HG02798 (cell line): ENCODE measurements at regions not wholly inside any gene's neighbourhood (a gene's known extent, or its start where the extent isn't known, plus 50 kb on each side); places are given as distances from the start of the nearest gene placed in this dataset.

ENCODE experiments used
- ATAC-seq: cut with Tn5 transposase; IDR thresholded peaks from one replicate; pipeline ENCODE4 v1.9.1; 2021; ENCODE audit warnings: mild to moderate bottlenecking; ENCODE audit not compliant: unreplicated experiment, poor library complexity

DNA sequence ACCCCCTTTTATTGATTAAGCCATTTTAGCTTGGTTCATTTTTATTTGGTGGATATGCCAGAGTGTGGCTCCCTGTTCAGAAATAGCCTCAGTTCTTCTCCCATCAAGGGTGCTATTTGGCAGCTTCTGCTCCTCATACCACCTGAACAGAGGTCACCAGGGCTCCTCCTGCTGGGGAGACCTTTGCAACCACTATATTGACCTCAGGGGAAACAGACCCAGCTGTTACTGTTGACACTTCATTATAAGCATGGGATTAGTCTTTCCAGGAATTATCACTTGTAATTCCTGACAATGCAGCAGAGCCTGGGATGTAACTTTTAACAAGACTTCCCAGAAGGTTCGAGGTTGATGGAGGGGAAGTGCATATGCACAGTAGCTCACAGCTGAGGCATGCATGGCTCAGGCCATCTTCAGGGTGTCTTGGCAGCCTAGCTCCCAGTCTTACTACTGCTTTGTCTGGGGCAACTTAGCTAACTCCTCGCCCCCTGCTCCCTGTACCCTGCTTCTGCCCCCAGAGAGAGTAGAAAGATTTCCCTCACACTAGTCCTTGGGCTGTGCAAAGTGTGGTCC, 239.4 kb upstream of the SPRED2 start:
- ATAC-seq = no peak

DNA sequence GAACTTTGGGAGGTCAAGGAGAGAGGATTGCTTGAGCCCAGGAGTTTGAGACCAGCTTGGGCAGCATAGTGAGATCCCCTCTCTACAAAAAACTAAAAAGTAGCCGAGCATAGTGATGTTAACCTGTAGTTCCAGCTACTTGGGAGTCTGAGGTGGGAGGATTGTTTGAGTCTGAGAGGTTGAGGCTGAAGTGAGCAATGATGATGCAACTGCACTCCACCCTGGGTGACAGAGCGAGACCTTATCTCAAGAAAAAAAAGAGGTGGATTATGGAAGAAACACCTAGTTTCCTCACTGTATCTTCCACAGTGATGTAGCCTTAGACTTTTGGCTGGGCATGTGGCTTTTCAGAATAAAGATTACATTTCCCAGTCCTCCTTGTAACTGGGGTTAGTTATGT, 237.2 kb upstream of the SPRED2 start:
- no peak for ATAC-seq

DNA sequence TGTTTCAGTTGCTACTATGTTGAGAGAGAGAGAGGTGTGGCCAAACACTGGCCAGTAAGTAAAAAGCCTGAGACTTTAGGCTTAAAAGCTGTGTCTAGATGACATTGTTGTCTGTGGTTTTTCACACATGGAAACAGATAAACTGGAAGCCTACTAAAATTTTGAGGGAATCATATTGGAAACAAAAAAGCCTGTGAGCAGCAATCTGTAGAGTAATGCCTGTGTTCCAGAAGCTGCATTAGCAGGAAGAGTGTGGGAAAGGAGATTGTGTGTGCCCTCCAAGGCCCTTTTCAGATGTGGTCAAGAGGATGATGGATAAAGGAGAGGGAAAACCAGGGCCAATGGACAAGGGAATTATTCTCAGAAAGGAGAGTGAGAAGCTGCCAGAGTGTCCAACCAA, 236.3 kb upstream of the SPRED2 start:
- ATAC-seq = no peak

DNA sequence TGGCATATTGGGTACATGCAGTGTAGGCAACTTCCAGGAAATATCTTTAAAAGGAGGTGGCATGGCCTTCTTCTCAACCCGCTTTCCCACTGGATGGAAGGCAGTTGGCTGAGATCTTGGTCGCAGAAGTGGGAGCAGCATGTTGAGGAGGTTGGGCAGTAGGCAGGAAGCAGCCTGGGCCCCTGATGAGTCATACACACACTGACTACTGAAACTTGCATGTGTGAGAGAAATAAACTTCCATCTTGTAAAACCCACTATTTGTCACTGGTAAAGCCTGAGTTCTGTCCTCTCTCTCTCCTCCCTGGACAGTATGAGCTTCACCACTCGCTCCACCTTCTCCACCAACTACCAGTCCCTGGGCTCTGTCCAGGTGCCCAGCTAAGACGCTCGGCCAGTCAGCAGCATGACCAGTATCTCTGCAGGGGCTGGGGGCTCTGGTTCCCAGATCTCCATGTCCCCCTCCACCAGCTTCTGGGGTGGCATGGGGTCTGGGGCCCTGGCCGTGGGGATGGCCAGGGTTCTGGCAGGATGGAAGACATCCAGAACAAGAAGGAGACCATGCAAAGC, 233.8 kb upstream of the SPRED2 start:
- ATAC-seq = peak; percentile 96

DNA sequence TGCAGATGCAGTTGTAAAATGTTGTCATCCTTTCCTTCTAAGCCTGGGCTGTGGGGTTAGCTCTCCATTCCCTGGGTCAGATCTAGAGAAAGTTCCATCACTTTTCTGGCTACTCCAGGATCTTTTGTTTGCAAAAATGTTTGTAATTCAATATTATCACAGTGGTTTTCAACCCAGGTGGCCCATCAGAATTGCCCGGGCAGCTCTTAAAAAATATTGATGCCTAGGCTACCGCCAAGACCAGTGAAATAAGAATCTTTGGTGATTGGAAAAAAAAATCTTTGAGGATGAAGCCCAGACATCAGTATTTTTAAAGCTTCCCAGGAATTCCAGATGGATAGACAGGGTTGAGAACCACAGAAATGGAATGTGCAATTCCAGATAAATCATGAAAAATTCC, 232.5 kb upstream of the SPRED2 start:
- no peak for ATAC-seq

DNA sequence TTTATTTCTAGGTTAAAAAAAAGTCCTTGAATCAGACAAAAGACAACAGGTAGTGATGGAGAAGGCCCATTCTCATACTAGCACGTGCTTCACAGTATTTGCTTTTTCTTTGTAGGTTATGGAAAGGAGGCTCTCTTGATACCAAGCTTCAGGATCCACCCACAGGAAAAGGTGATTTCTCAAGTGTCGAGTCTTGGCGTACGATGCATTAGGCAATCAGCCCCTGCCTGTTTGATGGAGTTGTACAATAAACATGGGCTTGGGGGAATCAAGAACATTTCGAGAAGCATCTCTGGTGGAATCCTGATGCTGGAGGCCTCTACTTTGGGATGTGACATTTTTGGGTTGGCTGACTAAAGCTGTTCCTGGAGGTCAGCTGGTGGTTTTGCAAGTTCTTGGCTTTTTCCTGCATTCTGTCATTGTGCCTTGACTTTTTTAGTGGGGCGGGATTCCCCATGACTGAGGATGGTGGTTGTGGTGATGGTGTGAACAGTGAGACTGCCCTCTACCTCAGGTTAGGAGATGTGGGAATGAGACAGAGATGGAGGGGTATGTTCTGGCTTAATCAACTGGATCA, 231.5 kb upstream of the SPRED2 start:
- ATAC-seq = no peak

DNA sequence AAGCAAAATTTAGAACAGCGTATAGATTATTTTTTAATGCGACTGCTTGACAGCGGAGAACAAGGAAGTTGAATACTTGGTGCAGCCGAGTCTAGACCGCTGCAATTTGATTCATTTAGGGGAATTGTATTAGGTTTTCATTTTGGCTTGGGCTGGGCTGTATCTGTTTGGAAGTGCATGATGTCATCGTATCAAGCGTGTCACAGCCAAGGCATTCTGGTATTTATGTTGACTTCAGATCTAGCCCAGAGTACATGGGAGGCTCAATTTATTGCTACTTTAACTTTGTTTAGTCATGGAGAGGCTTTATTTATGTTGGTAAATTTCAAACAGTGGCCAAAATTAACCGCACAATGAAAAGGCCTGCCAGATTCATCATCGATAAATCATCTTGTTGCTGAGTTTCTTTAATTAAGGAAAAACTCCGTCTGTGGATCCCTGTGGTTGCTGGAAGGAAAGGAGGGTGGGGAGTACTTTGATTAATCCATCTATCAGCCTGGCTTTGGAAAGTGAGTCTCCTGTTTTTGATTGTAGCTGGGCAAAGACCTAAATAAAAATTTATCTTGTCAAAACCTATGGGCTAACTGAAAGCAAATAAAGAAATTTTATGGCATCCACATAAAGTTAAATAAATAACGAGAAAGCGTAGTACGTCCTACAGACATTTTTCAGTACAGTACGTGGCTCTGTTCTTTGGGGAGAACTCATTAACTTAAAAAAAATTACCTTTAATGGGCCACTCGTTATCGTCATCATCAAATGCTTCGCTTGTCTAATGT, 230.4 kb upstream of the SPRED2 start:
- no peak for ATAC-seq

DNA sequence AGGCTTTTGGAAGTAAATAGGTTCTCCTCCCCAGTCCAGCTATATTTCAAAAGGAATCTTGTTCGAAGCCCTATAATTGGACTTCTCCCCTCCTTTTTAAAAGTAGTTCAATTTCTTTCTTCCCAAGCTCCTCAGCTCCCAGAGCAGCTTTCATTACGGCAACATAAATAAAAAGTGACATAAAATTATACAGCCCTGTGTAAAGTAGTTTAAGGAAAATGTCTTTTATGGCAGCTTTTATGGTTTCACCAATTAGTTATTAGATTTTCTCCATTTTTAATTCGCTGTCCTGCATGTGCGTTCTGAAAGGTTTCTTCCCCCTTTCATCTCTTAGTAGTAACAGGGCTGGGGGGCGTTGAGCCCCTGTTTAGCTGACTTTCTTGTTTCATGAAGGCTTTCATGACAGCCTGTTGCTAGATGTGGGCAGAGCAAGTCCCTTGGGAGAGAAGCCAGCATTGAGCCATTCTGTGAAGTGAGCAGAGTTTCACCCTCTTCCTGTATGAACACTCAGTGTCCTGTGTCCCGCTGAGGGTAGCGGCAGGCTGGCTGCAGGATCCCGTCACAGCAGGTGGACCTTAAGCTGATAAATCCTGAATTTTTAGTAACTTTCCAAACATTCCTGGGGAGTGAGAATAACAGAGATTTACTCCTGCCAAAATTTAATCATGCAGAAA, 229.7 kb upstream of the SPRED2 start:
- ATAC-seq = no peak

DNA sequence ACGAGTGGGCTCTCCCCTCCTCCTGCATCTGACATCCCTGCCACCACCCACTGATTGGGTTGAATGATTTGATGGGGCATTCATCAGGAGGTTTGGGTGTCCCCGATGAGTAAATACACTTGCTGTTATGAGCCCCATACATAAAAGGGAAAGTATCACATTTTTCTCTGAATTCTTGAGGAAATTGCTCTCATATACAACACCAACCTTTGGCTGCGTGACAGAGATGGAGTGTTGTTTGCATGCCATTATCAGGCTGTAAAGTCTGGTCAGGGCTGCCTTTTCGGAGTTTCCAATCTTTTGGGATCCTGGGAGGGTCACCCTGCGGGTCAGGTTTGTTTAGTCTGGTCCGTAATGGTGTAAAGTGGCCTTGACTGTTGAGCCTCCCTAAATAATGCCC, 227.9 kb upstream of the SPRED2 start:
- no peak for ATAC-seq

DNA sequence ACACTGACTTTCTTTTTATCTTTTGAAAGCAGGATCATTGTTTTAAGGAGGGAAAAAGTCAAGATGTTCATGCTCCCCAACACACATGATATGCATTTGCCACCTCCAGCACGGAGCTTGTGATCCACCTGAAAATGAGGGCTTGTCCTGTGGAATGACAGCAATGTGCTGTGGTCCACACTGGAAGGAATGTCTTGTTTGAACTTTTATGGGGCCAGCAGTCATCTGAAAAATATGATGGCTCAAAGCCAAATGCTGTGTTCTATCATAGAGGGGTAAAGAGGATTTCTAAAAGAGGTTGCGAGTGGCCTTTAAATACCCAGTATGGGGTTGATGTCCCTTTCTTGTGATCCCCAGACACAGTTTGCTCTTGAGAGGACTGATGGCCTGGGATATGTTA, 226.5 kb upstream of the SPRED2 start:
- no peak for ATAC-seq

DNA sequence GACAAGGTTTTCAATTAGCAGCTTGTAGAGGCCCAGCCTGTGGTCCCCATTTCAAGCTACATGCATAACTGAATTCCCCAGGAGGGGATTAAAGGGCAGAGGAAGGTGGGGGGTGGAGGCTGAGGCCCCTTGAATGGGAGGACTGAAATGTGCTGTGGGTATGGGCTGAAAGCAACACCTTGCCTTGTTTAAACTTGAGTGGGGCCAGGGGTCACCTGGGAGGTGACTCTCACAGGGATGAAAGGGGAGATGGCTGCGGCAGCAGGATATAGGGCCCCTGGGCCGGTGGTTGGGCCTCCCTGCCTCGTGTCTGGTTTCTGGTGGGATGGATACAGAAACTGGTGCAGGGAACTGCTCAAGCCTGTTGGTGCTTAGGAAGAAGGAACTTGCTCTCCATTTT, 225.9 kb upstream of the SPRED2 start:
- ATAC-seq = no peak

DNA sequence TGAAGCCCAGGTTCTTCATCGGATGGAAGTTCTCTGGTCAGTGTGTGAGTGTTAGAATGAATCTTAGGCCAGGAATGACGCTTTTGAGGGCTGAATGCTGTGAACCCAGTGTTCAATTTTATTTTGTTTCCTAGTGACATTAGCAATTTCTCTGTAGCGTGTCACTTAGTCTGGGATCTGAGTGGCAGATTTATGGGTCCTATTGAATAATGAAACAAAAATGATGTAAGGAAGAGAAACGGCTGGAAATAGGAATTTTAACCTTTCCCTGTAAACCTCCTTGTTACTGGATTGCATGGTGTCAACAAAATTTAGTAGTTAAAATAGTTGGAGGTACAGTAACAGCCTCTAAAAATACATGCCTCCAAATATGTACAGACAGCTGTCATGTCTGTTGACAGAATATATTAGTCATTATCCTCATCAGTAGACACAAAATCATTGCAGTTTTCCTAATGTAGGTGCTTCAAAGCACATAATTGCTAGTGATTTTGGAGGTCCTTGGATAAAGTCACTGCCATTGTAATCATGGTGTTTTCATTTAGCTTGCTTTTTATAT, 223.8 kb upstream of the SPRED2 start:
- no peak for ATAC-seq

DNA sequence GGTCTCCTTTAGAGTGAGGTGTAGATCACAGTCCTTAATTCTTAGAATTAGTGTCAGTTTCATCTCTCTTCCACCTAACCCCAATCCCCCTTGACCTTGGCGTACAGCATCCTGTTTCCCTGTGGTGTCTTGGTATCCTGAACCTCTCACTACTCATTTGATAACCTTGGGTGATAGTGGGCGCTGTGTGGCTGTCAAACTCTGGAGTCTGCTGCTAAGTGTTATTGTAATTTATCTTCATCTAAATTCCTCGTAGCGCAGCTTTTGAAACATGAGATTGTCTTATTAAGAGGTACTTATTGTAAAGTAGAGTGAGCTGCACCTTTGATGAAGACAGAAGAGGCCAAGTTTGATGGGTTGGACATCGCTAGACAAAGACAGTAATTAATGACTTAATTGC, 222.6 kb upstream of the SPRED2 start:
- no peak for ATAC-seq

DNA sequence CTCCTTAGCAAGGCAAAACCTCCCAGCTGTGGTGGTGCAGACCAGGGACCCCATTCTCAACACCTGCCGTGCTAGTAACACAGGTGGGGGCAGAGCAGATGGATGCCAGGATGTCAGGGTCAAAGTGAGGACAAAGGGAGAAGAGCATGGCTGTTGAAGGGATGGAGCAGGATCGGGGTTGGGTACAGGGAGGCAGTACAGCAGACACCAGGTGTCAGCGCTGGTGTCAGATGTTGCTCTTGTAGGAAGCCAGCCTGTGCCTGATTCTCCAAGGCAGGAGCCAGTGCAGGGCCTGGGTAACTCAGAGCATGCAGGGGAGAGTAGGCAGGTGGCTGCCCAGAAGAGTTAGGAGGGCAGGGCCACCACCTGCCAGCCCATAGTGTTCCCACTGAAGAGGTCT, 222.1 kb upstream of the SPRED2 start:
- ATAC-seq = no peak

DNA sequence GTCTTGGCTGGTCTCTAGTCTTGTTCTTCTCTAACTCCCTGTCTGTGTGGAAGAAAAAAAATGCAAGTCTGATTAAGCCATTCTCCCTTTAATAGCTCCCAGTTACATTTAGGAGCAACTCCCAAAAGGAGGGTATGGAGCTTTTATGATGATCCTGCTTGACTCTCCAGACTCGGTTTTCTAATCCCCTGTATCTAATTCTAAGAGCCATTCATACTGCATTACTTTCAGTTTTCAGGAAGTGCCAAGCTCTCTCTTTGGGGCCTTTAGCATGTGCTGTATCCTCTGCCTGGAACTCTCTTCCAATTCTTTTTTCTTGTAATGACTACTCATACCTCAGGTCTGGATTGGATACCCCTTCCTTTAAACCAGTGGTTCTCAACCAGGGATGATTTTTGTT, 219.7 kb upstream of the SPRED2 start:
- no peak for ATAC-seq

DNA sequence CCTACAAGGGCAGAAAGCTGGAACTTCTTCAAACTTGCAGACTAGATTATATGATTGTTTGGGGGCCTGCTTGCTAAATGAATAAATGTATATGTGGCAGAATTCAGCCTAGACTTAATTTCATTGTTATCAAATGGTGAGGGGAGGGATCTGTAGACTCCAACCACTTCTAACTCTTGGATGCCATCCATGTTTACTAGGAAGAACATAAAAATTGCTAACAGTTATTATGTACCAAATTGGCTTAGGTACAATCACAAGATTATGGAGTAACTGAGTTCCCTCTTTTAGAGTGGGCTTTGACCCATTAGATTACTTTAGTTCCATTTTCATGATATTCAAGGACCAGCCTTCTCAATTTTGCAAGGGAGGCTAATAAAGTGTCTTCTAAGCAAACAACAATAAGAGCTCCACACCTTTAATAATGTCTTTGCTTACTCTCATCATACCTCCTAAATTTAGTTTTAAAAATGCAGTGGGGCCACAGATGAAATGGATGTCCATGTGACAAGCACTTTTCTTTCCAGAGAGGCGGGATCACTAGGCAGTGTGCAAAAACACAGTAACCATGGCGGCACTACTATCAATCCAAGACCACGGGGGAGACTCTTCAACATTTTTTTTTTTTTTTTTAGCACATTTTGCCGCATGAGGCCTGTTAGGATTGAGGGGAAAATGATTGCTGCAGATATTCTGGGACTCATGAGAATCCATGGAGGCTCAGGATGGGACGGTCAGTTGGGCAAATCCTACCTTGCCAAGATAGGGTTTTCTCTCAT, 217.6 kb upstream of the SPRED2 start:
- ATAC-seq = no peak

DNA sequence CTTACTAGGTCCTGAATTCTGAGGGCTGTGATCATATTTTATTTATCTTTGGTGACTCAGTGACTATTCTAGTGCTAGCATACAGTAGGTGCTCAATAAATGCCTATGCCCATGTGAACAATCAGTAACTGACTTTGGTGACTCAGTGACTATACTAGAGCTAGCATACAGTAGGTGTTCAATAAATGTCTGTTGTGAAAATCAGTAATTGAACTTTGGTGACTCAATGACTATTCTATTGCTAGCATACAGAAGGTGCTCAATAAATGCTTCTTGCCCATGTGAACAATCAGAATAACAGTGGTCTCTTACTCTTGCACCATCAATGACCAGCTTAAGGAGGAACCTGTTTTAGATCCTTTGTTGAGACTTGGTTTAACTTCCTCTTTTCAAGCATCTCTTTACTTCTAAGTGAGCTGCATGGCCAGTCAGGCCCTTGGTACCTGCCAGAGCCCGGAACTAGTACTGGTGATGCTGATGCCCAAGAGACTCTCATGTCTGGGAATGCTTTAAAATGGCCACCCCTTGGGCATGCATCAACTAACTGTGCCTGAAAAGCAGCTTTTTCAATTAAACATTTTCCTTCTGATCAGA, 214.9 kb upstream of the SPRED2 start:
- no peak for ATAC-seq

DNA sequence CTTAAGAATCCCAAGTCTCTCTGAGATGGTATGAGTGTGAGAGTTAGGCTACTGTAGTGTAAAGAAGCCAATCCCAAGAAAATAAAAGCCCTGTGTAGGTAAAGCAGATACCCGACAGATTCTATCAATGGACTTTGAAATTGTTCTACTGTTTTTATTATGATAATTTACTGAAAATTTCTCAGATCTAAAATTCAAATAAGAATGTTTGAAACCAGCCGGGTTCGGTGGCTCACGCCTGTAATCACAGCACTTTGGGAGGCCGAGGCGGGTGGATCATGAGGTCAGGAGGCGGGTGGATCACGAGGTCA, 208.3 kb upstream of the SPRED2 start:
- ATAC-seq = no peak

DNA sequence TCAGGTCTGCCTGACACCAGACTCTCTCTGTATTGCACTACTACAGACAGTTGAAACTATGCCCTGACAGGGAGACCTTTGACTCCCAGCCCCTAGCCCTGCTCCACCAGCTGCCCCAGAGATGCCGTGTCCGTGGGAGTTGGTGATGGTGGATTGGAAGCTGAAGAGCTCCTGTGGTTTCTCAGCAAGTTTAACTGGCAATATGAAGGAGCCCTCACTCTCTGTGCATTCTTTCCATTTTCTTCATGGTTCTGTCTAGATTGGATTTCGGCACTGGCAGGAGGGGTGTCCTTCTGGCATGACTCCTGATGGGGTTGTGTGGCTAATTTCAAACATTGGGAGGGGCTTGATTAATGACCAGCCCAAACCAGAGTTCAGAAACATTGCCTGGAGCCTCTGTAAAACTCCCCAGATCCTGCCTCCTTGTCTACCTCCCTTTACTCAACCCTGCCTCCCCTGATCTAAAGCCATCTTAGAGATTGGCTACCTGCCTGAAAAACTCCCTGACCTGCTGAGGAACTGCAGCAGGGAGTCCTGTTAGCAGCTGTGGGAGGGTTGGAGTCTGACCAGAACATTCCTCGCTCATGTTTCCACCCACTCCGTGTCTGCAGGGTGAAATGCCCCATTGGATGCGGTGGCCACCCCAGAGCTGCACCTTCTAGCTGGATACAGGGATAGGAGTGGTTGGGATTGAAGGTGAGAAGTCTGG, 206.9 kb upstream of the SPRED2 start:
- ATAC-seq = no peak
